ENCODE measurements at regions not wholly inside any gene's neighbourhood (a gene's known extent, or its start where the extent isn't known, plus 50 kb on each side); places are given as distances from the start of the nearest gene placed in this dataset.

- POLR2A ChIA-PET, result no interaction called here
- in situ Hi-C loops (cut with HindIII; ENCODE audit: extremely low pct_ligation_motif_present, low pct_unique_long_range_greater_than_20kb) (no loop called here), intact Hi-C loops (cut with micrococcal nuclease; ENCODE audit: unreplicated experiment) (no loop called here)
- Histone ChIP-seq H3K9me3 (ENCODE audit: low read length) (no peaks in the 10 kb centered on the region), H3K79me2 (ENCODE audit: insufficient read depth, low read length) (no peaks in the 10 kb centered on the region), H3K4me1 (ENCODE audit: insufficient read depth, low read length) (no peaks in the 10 kb centered on the region), H3K4me2 (ENCODE audit: low read depth, low read length) (no peak overlapping the region), H4K20me1 (ENCODE audit: insufficient read depth, low read length) (no peaks in the 10 kb centered on the region), H3K9ac (ENCODE audit: insufficient read depth, low read depth, low read length) (no peak overlapping the region), H3K4me3 (replicated peaks in 1 of 3; ENCODE audit: insufficient read depth in 1 of 3, low read depth in 2 of 3, low read length in 3 of 3) (no peak overlapping the region), H3K27me3 (ENCODE audit: control insufficient read depth in 1 of 2, insufficient read depth in 2 of 2, low read length in 2 of 2) (peaks cover 2 to 6% of the 10 kb centered on the region in 2 experiments; a peak in 1 of 5 replicates), H3K27ac (ENCODE audit: extremely low read length, insufficient read depth, low read length) (no peak overlapping the region), H2AFZ (ENCODE audit: low read length) (no peak overlapping the region), H3K36me3 (replicated peaks in 1 of 2; ENCODE audit: control insufficient read depth in 1 of 2, insufficient read depth in 2 of 2, low read length in 2 of 2) (no peaks in the 10 kb centered on the region)
- FAIRE-seq (no peak), DNase-seq (ENCODE audit: low spot score) (no peak), ATAC-seq (no peak)
- 10% methylated on average over 4 of the region's 8 CpGs for WGBS (ENCODE audit: low lambda C conversion rate)
- no TSS peak for BruUV-seq (replicated peaks)
- no peak for TF ChIP-seq ZNF567 (CRISPR knock-in tag; IDR thresholded peaks at IDR 0.05; ENCODE audit: borderline replicate concordance)
- no peak for TF ChIP-seq GLMP (CRISPR knock-in tag; IDR thresholded peaks at IDR 0.05; ENCODE audit: borderline replicate concordance)
- no peak for TF ChIP-seq RARG (CRISPR knock-in tag; IDR thresholded peaks at IDR 0.05; ENCODE audit: low read depth)
- no peak for TF ChIP-seq ZNF839 (CRISPR knock-in tag; IDR thresholded peaks at IDR 0.05; ENCODE audit: borderline replicate concordance)
- no peak for TF ChIP-seq ZNF343 (CRISPR knock-in tag; IDR thresholded peaks at IDR 0.05)
- TF ChIP-seq DBP (CRISPR knock-in tag; IDR thresholded peaks at IDR 0.05; ENCODE audit: not compliant biosample characterization), result no peak
- no peak for TF ChIP-seq CBX5 (CRISPR knock-in tag; IDR thresholded peaks at IDR 0.05; ENCODE audit: borderline replicate concordance)
- no peak for TF ChIP-seq ZNF547 (CRISPR knock-in tag; IDR thresholded peaks at IDR 0.05)
- TF ChIP-seq KDM1A (CRISPR knock-in tag; IDR thresholded peaks at IDR 0.05), result no peak
- TF ChIP-seq ZSCAN21 (CRISPR knock-in tag; IDR thresholded peaks at IDR 0.05; ENCODE audit: borderline replicate concordance), result no peak
- no peak for TF ChIP-seq MTF1 (CRISPR knock-in tag; IDR thresholded peaks at IDR 0.05)
- no peak for TF ChIP-seq ZNF503 (CRISPR knock-in tag; IDR thresholded peaks at IDR 0.05)
- no peak for TF ChIP-seq ZNF792 (CRISPR knock-in tag; IDR thresholded peaks at IDR 0.05)
- TF ChIP-seq, protein P1, sequence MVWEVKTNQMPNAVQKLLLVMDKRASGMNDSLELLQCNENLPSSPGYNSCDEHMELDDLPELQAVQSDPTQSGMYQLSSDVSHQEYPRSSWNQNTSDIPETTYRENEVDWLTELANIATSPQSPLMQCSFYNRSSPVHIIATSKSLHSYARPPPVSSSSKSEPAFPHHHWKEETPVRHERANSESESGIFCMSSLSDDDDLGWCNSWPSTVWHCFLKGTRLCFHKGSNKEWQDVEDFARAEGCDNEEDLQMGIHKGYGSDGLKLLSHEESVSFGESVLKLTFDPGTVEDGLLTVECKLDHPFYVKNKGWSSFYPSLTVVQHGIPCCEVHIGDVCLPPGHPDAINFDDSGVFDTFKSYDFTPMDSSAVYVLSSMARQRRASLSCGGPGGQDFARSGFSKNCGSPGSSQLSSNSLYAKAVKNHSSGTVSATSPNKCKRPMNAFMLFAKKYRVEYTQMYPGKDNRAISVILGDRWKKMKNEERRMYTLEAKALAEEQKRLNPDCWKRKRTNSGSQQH (CRISPR knock-in tag; IDR thresholded peaks at IDR 0.05; ENCODE audit: low read depth), result no peak
- TF ChIP-seq ZNF564 (CRISPR knock-in tag; IDR thresholded peaks at IDR 0.05), result no peak
- no peak for TF ChIP-seq MED13 (CRISPR knock-in tag; IDR thresholded peaks at IDR 0.05)
- no peak for TF ChIP-seq ZNF136 (CRISPR knock-in tag; IDR thresholded peaks at IDR 0.05; ENCODE audit: low read depth)
- TF ChIP-seq ZNF124 (CRISPR knock-in tag; IDR thresholded peaks at IDR 0.05), result no peak
- CTCF ChIA-PET (ENCODE audit: low intra/inter-chr PET ratio, low total read pairs), result no interaction called here
These were observed 296.2 kb upstream of the FAT1 start for GRCh38 chr4:187019896-187020295.
